ENCODE measurements at regions not wholly inside any gene's neighbourhood (a gene's known extent, or its start where the extent isn't known, plus 50 kb on each side); places are given as distances from the start of the nearest gene placed in this dataset.

GRCh38 chr12:107458990-107459389, 226.6 kb upstream of the PWP1 start:
- no peak for TF ChIP-seq CTCF (IDR thresholded peaks at IDR 0.05)
- H3K4me3 ChIP-seq, result no peak overlapping the region
- no peak overlapping the region for H3K27ac ChIP-seq
- no peak for DNase-seq (ENCODE audit: low spot score)

GRCh38 chr12:107459641-107460040, 226.0 kb upstream of the PWP1 start:
- TF ChIP-seq CTCF (IDR thresholded peaks at IDR 0.05), result no peak
- no peak for DNase-seq (ENCODE audit: low spot score)
- Histone ChIP-seq H3K4me3 (no peak overlapping the region), H3K27ac (no peak overlapping the region)

GRCh38 chr12:107461222-107461975, 224.2 kb upstream of the PWP1 start:
- no peak for TF ChIP-seq CTCF (IDR thresholded peaks at IDR 0.05)
- Histone ChIP-seq H3K27ac (no peak overlapping the region), H3K4me3 (no peak overlapping the region)
- no peak for DNase-seq (ENCODE audit: low spot score)

GRCh38 chr12:107462428-107463332, 222.9 kb upstream of the PWP1 start:
- TF ChIP-seq CTCF (IDR thresholded peaks at IDR 0.05), result no peak
- no peak for DNase-seq (ENCODE audit: low spot score)
- no peak overlapping the region for H3K27ac ChIP-seq
- H3K4me3 ChIP-seq, result no peak overlapping the region

- no peak for TF ChIP-seq CTCF (IDR thresholded peaks at IDR 0.05)
- H3K4me3 ChIP-seq, result no peak overlapping the region
- no peak for DNase-seq (ENCODE audit: low spot score)
- no peak overlapping the region for H3K27ac ChIP-seq
Observed at GRCh38 chr12:107464644-107465043, 221.0 kb upstream of the PWP1 start.

- no peak for TF ChIP-seq CTCF (IDR thresholded peaks at IDR 0.05)
- DNase-seq (ENCODE audit: low spot score), result no peak
- no peak overlapping the region for H3K4me3 ChIP-seq
- no peak overlapping the region for H3K27ac ChIP-seq
Observed at GRCh38 chr12:107465625-107466024, 220.0 kb upstream of the PWP1 start.
